HG03457 (cell line): ENCODE measurements at regions not wholly inside any gene's neighbourhood (a gene's known extent, or its start where the extent isn't known, plus 50 kb on each side); places are given as distances from the start of the nearest gene placed in this dataset.
"Not testable (repeated sequence)": the region's sequence is repeated elsewhere in the genome, so short reads cannot be mapped to it uniquely, and the experiment has no call there.

Experiments
- ATAC-seq: cut with Tn5 transposase; IDR thresholded peaks from one replicate; pipeline ENCODE4 v1.9.1; 2021; ENCODE audit warnings: moderate number of reproducible peaks; ENCODE audit not compliant: unreplicated experiment

- ATAC-seq = no peak
These were observed 176.6 kb downstream of the JCAD start for GRCh38 chr10:29882766-29883165.

DNA sequence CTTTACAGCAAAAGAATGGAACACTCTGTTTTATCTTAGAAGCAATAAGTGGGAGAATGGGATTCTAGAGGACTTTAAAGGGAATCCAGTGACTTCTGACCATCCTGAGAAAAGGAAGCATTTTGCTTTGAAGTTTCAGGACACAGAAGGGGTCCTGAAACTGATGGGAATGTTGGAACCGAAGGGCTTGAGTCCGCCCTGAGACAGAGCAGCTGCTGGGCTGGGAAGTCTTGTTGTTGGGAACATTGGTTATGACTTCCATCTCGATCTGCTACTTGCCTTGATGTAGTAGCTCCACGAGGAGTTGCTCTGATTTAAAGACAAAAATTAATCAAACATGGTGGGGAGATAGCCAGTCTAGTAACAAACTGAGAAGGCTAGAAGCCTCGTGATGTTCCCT lies 177.6 kb downstream of the JCAD start:
- ATAC-seq = no peak

DNA sequence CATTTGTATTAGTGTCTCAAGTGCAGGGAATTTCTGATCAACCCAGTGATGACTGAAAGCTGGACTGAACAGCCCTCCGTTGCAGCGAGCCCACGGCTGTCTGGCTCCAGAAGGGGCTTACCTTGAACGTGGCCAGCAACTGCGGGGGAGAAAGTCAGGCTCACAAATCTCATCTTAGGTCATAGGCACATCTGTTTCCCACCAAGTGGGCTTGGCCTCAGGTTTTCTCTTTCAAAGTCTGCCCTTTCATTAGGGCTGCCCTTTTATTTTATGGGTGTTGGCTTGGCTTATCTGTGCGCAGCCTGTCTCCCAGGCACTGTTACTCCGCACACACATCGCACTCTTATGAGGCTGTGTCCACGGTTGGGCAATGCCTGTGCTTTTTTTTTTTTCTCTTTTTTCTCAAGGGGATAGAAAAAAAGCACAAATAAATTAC lies 178.0 kb downstream of the JCAD start:
- ATAC-seq = no peak

- no peak for ATAC-seq
These were observed 178.5 kb downstream of the JCAD start for GRCh38 chr10:29880856-29881255.

GRCh38 chr10:29879862-29880261 lies 179.5 kb downstream of the JCAD start:
- no peak for ATAC-seq

DNA sequence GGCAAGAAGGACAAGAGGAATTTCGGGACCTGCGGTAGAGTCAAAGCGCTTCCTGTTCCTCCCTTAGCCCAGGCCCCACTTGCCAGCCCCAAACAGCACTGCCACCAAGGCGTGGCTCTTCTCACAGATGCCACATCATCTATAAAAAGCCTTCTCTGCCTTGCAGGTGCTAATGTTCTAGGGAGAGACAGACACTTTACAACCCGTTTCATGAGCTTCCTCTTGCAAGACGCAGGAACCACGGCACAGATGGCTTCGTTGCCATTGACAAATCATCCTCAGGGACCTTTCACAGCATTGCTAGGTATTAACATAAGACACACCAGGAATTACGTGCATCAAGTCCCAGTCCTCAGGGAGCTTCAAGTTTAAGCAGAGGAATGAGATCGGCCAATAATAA lies 180.9 kb downstream of the JCAD start:
- ATAC-seq = no peak

GRCh38 chr10:29877793-29878491 lies 181.4 kb downstream of the JCAD start:
- ATAC-seq = no peak

GRCh38 chr10:29876008-29876555 lies 183.3 kb downstream of the JCAD start:
- ATAC-seq = no peak

DNA sequence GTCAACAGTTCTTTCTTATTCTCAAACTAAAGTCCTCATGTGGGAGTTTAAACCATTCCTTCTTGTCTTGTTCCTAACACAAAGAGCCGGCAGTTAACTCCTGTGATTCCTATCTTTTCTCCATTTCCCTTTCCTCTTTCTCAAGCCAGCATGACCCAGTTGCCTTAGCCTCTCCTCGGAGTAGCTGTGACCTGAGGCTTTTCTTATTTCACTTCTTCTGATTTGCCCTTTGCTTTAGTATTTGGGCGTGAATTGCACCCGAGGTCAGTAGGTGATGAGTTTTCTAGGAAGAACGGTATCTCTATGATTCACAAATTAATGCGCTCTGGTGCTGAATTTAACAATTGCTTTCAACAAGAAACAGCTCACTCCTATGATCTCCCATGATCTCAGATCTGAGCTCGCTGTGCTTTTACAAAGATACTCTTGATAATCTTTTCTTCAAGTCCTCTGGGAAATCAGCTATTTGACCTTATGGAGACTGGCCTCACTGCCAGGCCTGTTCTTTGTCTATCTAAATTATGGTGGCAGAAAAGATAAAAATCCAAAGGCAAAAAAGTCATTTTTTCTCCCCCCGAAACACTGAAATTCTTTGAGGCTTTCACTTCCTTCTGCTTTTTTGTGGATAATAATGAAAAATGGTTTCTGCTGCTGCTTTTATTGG lies 184.6 kb downstream of the JCAD start:
- ATAC-seq = no peak

- no peak for ATAC-seq
These were observed 185.4 kb downstream of the JCAD start for GRCh38 chr10:29873941-29874484.

- no peak for ATAC-seq
These were observed 188.8 kb downstream of the JCAD start for GRCh38 chr10:29870522-29871044.

DNA sequence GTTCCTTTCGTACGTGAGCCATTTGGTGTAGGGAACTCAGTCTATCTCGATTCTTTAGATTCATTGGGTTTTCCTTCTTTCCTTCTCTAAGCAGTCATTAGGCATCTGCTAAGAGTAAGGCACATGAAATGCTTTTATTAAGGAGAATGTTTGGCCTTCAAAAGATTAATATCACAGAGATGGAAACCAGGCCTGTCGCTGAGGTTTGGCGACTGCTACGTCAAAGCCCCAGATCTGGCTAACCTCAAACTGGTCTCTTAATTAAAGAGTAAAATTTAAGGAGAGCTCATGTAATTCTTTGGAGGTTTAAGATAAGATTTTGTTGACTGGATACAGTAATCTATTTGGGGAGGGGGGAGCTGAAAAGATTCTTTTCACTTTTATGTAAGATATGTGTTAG lies 189.8 kb downstream of the JCAD start:
- ATAC-seq = no peak

DNA sequence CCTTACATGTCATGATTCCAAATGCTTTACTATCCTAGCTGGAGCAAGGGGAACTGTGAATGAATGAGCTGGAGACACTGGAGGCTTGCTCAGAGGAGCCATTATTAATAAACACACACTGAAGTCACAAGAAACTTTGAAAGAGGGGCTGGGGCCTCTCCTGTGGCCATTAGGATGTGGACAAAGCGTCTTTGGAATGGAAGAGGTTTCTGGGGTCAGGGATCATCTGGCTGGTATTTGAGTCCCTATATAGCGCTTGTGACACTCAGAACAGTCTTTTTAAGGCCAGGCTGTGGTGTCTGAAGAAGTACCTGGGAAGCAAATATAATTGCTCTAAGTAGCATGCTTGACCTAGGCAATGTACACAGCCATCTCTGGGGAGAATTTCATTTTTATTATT lies 193.0 kb downstream of the JCAD start:
- no peak for ATAC-seq

- no peak for ATAC-seq
These were observed 193.6 kb downstream of the JCAD start for GRCh38 chr10:29865700-29866355.

DNA sequence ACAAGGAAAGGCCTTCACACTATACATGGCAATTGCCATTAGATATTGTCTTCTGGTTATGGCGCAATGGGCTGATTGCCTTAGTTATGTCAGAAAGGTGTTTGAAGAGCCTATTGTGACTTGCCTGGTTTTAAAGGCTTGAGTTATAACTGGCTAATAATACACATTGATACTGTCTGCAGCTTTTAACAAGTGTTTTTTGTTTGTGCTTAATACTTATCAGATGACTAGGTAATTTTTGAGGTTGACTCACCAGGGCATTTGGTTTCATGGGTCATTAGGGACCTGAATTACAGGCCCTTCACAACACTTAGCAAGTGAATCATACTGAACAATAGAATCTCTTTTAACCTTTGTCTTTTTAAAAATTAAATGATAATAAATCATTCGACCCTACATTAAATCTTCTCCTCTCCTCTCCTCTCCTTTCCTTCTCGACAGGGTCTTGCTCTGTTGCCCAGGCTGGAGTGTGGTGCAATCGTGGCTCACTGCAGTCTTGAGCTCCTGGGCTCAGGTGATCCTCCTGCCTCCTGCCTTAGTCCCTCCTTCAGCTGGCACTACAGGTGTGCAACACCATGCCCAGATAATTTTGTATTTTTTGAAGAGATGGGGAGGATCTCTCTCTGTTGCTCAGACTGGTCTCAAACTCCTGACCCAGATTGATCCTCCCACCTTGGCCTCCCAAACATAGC lies 196.3 kb downstream of the JCAD start:
- ATAC-seq = no peak

DNA sequence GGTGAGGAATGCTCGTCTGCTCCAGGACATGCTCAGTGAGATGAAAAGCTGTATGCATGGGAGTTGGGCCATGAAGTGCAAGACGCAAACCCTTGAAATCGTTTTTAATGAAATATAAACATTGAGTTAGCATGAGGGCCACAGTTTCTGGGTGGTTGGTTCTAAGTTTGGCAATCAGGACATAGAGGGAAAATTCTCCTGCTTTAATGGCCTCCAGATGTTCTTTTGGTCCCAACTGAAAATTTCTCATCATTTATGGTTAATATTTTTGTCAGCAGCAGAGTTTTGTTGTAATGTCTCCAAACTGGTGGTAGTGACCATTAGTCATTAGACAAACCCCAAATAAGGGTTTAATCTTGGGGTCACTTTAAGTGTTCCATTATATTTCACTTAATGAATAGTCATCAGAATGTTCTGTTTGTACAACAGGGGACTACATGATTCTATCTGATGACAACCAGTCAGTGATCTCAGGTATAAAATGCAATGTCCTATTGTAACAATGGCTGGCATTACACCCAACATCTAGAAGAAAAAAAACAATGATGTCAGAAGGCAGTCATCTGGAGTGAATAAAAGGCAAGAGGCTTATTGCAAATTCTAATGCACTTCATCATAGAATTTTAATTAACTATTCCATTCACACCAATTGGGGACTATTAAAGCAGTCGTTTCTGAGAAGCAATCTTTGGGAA lies 197.4 kb downstream of the JCAD start:
- no peak for ATAC-seq

GRCh38 chr10:29861231-29861630 lies 198.2 kb downstream of the JCAD start:
- ATAC-seq = not testable (repeated sequence)

DNA sequence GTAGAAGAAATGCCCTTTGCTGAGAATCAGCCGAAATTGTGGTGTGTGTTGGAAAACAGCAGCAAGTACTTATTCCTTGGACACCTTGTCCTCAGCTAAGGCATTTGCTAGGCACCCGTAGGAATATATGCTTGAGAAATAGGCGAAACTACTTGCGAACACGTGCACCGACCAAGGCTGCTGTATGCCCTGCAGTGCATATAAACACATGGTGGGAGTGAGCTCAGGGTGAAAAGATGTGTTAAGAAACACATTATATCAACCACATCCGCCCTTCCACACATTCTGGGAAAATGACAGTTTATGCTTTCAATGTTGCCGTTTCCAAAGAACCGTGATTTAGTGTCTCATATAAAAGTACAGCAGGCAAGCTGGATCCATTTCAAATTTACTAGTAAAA lies 199.2 kb downstream of the JCAD start:
- no peak for ATAC-seq

- no peak for ATAC-seq
These were observed 199.8 kb downstream of the JCAD start for GRCh38 chr10:29859521-29860130.
